KOPT-K1 (cell line): ENCODE measurements at regions not wholly inside any gene's neighbourhood (a gene's known extent, or its start where the extent isn't known, plus 50 kb on each side); places are given as distances from the start of the nearest gene placed in this dataset.

Source experiments
- H3K27ac ChIP-seq: fragments of 200-600 bp; sonication (generic); 2 replicates; pipeline ENCODE4 v1.5.1; 2016; ENCODE audit warnings: antibody characterized with exemption, mild to moderate bottlenecking, low read depth, low read length; ENCODE audit not compliant: poor library complexity, severe bottlenecking
- H3K36me3 ChIP-seq: fragments of 200-600 bp; sonication (generic); 2 replicates; pipeline ENCODE4 v1.5.1; 2017; ENCODE audit warnings: antibody characterized with exemption, mild to moderate bottlenecking, low read length, moderate library complexity; ENCODE audit not compliant: insufficient read depth
- H3K9me3 ChIP-seq: fragments of 200-600 bp; sonication (generic); 2 replicates; pipeline ENCODE4 v1.5.1; 2017; ENCODE audit warnings: antibody characterized with exemption, low read length, mild to moderate bottlenecking; ENCODE audit not compliant: insufficient read depth, poor library complexity, severe bottlenecking

DNA sequence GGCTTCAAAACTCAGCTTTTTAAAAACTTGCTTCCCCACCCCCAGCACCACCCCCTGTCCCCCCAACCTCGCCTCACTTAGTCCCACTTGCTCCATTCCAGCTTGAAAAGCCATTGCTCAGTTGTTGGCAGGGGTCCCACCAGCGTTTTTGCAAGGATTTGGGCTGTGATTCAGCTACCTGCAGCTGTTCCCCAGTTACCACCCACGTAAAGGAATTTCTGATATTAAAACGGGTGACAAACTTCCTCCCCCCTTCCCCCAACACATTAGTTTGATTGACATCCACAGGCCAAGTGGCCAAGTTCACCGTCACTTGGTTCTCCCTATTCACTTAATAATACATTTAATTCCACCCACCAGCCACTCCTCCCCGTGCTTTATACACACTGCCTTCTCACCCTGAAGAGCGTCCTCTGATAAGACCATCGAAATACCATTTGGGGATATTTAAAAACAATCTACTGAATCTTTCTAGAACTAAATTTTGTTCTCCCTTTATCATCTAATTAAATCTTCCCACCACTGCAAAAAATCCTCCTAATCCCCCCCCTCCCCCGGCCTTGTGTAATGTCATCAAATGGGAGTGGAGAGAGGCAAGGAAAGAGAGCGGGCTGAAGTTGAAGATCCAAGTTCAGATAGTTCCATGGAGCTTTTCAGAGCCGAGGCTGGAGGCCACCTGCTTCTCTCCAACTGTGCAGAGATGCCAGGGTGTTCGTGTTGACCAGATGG is 55.1 kb downstream of the SOX9 start:
- H3K27ac ChIP-seq, result no peak overlapping the region
- no peaks in the 10 kb centered on the region for H3K36me3 ChIP-seq
- no peaks in the 10 kb centered on the region for H3K9me3 ChIP-seq

DNA sequence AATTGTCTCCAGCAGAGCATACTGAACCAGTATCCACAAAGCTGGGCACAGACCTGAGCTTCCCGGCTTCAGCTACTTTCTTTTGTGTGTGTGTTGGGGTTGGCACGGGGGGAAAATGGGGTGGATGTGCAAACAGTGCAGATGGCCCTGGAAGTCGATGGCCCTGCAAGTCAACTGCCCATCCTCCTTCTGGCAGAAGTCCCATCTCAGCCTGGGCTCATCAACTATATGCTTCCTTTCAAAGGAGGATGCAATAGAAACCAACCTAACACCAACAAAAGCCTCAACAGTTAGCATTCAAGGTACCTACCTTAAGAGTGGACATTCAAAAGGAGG is 55.7 kb downstream of the SOX9 start:
- H3K27ac ChIP-seq, result no peak overlapping the region
- no peaks in the 10 kb centered on the region for H3K36me3 ChIP-seq
- no peaks in the 10 kb centered on the region for H3K9me3 ChIP-seq

DNA sequence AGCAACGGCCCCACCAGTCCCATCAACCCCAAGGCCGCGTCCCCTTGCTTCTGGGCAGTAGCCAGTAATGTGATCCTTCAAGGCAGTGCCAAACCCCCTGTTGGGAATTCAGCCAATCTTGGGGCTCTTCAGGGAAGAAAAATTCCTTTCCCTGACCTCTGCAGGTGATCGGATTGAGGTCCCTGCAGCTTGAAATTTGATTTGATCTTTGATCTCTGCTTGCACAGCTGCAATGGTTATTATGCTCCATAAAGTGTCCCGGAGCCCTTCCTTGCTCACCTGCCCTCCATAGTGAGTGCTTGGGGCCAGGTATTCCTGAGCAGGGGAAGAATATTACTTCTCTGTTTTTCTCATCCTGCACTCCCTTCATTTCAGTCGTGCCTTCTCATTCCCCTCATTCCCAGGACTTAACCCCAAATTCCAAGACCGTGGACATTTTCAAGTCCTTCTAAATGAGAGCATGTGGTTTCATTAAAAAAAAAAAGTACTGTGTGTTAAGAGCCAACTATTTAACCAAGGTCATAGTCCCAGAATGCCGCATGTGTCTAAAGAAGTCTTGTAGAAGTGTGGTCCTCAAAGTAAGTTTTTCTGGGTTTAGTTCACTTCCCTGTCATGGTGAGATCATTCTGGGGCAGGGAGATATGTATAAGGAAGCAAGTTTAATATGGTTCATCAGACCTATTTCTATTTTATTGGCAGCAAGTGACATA is 56.3 kb downstream of the SOX9 start:
- Histone ChIP-seq H3K36me3 (no peaks in the 10 kb centered on the region), H3K9me3 (no peaks in the 10 kb centered on the region), H3K27ac (no peak overlapping the region)

DNA sequence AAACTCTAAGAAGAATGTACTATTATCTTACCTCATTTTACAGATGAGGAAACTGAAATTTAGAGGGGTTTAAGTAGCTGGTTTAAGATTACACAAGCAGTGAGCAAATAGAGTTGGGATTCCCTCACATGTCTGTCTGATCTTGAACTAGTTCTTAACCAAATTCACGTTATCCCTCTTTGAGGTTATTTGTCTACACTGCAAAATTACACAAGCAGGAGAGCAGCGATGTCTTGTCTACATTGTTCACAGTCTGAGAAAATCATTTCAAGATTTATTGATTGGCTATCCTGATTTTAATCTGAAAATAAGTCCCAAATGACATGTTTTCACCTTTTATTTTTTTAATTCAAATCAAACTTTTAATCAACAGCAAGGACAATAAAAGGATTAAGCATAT is 56.9 kb downstream of the SOX9 start:
- Histone ChIP-seq H3K36me3 (no peaks in the 10 kb centered on the region), H3K9me3 (no peaks in the 10 kb centered on the region), H3K27ac (no peak overlapping the region)

DNA sequence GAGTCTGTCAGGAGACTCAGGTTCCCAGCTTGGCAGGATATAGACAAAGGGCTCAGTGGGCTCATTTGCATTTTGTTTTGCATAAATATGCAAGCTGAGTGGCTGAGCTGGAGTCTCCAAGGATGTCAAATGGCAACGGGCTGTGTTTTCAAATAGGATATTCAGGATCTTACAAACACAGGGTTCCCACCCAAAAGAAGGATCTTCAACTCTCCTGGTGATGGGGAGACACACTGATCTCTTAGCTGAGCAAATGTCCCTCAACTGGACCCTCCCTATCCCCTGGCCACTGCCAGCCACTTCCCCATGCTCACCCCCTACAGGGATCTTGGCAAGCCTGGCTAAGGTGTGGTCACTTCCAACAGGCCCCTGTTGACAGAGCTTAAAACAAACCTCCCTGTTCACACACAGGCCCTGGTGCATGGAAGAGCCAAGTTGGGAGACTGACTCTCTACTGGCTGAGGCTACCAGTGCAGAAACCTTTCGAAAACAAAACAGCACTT is 61.6 kb downstream of the SOX9 start:
- no peak overlapping the region for H3K27ac ChIP-seq
- no peaks in the 10 kb centered on the region for H3K9me3 ChIP-seq
- no peaks in the 10 kb centered on the region for H3K36me3 ChIP-seq

DNA sequence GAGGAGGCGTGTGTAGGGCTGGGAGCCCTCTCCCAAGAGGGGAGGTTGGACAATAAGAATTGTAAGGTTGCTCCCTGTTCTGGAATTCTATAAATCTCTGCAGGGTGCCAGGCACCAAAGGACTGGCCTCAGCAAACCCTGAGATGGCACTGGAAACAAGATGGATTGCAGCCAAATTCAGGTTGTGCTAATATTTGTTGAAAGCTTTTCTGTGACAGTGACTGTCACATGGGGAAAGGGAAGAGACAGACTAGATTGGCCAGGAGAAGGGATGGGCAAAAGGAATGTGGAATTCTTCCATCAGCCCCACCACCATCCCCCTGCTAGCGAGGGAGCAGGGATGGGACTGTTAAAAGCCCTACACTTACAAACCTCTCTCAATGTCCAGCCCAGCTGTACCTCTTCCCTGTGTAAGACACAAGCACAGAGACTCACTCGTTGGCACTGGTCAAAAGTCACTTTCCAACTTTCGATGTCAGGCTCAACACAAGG is 62.4 kb downstream of the SOX9 start:
- no peaks in the 10 kb centered on the region for H3K9me3 ChIP-seq
- H3K36me3 ChIP-seq, result no peaks in the 10 kb centered on the region

DNA sequence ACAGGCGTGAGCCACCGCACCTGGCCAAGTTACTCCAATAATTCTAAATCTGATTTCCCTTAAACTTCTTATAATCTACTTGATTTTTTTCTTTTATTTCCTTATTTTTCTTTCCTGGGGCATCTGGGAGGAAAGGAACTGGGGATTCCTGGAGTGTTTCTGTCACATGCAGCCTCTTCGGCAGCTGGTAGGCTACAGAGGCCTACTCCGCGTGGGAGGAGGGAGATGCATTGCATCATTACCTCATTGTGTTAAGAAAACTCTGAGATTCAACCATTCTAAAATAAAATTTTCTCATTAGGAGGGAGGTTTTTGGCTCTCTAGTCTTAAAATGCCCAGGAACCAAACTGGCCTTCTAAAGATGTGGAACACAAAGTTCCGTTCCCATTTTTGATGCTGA is 64.0 kb downstream of the SOX9 start:
- Histone ChIP-seq H3K36me3 (no peaks in the 10 kb centered on the region), H3K9me3 (no peaks in the 10 kb centered on the region), H3K27ac (no peak overlapping the region)

More for the DNA sequence above, 62.4 kb downstream of the SOX9 start:
- H3K27ac ChIP-seq, result no peak overlapping the region

DNA sequence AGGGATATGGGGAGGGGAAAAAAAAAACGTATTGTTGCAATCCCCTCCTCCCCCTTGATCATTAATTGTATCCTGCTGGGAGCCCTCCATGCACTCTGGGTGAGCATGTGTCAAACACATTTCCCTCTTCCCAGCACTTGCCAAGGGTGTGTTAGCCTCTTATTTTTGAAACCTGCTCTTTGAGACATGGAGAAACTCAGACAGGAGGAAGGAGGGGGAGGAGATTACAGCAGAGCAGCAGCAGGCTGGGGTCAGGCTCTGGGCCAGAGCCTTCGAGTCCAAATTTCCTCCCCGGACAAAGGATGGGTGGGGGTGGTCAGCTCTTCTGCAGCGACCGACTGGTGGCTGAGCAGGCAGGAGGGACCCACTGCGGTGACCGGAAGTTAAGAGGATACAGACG is 64.7 kb downstream of the SOX9 start:
- Histone ChIP-seq H3K9me3 (no peaks in the 10 kb centered on the region), H3K27ac (no peak overlapping the region), H3K36me3 (no peaks in the 10 kb centered on the region)

DNA sequence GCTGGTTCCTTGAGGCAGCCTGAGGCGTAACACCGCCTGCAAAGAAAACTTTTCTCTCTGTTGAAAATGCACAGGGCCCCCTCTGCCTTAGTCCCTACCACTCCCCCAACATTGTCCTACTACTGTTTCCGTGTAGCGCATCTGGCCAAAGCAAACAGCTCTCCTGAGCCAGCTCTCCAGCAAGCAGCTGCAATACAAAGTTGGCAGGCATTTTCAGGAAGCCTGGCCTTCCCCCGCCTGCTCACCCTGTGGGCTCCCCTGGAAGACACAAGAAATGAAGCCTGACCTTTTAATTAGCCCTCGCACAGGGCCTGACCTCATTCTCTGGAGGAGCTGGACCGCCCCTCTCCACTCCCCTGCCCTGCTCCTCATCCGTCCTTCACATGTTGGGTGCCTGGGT is 66.7 kb downstream of the SOX9 start:
- H3K36me3 ChIP-seq, result no peaks in the 10 kb centered on the region
- no peaks in the 10 kb centered on the region for H3K9me3 ChIP-seq
- H3K27ac ChIP-seq, result no peak overlapping the region

DNA sequence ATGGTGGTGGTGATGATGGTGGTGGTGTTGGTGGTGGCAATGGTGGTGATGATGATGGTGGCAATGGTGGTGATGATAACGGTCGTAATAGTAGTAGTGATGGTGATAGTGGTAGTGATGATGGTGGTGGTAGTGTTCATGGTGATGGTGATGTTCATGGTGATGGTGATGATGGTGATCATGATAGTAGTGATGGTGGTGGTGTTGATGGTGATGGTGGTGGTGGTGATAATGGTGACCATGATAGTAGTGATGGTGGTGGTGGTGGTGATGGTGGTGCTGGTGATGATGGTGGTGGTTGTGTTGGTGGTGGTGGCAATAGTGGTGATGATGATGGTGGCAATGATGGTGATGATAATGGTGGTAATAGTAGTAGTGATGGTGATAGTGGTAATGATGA is 68.0 kb downstream of the SOX9 start:
- Histone ChIP-seq H3K36me3 (no peaks in the 10 kb centered on the region), H3K9me3 (no peaks in the 10 kb centered on the region), H3K27ac (no peak overlapping the region)

DNA sequence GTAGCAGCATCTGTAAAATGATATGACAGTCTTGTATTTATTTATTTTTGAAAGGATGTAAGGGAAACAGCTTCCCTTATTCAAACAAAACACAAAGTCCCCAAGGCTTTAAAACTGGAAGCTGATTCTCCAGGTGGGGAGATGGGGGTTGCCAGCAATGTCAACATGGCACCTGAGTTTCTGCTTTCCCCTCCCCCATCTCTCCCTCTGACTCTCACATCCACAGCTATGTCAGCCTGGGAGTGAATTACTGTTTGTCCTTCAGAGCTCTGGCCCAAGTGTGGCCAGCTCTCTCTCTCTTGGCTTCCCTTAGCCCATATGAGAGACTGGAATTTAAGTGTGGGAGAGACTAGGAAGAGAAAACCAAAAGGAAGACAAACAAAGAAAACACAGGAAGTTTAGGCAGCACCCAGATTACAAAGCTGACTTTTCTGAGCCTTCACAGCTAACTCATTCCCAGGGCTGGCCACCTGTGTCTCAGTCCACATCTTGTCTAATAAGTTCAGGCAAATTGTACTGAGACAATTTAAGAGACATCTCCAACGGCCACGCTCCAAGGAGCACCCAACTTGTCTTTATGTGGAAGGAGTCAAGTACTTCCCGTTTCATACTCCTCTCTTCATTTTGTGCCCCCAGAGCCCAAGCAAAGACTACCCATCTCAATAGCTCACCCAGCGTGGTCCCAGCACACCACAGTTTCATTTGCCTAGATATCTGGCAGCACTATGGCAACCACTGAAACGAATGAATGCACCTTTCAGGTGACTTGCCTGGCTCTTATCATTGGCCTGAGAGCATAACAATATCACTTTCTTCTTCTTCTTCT is 69.2 kb downstream of the SOX9 start:
- no peaks in the 10 kb centered on the region for H3K9me3 ChIP-seq
- no peaks in the 10 kb centered on the region for H3K36me3 ChIP-seq
- no peak overlapping the region for H3K27ac ChIP-seq

DNA sequence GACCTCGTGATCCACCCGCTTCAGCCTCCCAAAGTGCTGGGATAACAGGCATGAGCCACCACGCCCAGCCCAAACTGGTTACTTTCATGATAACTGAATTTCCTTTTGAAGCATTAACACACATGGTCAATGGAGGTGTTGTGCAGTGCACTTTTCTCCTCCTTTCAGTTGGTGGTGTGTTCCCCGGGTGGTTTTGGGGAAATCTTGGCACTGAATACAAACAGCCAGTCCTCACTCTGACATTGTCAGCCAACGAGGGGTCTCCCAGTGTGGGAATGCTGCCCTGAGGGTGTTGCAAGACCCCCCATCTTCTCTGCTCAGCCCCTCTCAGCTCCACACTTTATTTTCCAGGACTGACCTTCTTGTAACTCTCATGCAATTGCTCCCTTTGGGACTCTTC is 70.5 kb downstream of the SOX9 start:
- H3K36me3 ChIP-seq, result no peaks in the 10 kb centered on the region
- no peak overlapping the region for H3K27ac ChIP-seq
- H3K9me3 ChIP-seq, result no peaks in the 10 kb centered on the region

DNA sequence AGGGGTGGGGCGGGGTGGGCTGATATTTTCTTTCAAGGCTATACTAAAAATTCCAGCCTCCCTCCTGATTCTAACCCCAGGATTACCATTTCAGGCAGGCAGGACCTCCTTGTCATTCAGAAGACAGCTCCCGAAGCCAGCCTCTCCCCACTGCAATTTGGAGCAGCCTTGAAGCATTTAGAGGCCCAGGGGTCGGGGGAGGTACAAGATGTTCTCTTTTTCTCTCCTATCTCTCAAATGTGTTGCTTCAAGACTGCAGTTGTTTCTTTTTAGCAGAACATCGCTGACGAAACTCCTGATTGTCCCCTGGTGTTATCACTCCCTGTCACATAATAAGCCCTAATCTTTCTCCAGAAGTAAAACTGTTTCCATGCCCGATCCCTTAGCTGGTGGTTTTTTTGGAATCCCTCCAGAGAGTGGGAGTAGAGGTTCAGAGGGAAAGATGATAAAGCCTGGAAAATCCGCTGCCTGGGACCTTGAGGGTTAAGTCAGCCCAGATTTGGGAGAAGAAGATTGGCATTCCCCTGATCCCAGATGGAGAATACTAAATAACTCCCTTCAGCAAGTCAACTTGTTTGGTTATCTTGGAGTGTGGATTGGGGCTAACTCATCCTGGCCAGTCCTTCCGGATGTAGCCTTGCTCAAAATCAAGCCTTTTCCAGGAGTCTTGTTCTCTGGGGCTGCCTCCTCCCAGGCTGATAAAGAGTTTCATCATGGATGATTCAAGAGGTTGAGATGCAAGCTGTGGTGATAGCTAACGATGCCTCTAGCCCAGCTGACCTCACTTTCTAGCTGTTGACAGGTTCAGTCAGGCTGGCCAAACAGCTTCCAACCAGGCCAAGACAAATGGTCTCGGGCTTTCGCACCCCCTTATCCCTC is 71.3 kb downstream of the SOX9 start:
- H3K27ac ChIP-seq, result no peak overlapping the region
- H3K36me3 ChIP-seq, result no peaks in the 10 kb centered on the region
- no peaks in the 10 kb centered on the region for H3K9me3 ChIP-seq

DNA sequence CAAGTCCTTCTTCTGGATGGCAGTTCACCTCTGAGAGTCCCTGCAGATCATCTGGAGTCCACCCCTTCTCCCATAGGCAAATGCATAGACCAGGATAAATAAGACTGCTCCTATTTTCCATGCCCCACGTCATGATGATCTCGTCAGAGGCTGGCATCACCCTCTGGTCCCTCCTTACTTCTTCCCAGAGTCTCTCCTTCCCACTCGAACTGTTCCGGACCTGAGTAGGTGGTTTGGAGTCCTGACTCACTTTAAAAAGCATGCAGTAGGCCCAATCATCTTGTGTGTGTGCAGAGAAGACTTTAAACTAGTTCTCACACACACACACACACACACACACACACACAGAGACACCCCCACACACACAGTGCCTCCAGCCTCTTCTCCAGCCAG is 72.0 kb downstream of the SOX9 start:
- H3K36me3 ChIP-seq, result no peaks in the 10 kb centered on the region
- H3K27ac ChIP-seq, result no peak overlapping the region

More for the DNA sequence above, 72.0 kb downstream of the SOX9 start:
- H3K9me3 ChIP-seq, result no peaks in the 10 kb centered on the region
